ENCODE measurements at regions not wholly inside any gene's neighbourhood (a gene's known extent, or its start where the extent isn't known, plus 50 kb on each side); places are given as distances from the start of the nearest gene placed in this dataset.
"Not testable (repeated sequence)": the region's sequence is repeated elsewhere in the genome, so short reads cannot be mapped to it uniquely, and the experiment has no call there.

DNA sequence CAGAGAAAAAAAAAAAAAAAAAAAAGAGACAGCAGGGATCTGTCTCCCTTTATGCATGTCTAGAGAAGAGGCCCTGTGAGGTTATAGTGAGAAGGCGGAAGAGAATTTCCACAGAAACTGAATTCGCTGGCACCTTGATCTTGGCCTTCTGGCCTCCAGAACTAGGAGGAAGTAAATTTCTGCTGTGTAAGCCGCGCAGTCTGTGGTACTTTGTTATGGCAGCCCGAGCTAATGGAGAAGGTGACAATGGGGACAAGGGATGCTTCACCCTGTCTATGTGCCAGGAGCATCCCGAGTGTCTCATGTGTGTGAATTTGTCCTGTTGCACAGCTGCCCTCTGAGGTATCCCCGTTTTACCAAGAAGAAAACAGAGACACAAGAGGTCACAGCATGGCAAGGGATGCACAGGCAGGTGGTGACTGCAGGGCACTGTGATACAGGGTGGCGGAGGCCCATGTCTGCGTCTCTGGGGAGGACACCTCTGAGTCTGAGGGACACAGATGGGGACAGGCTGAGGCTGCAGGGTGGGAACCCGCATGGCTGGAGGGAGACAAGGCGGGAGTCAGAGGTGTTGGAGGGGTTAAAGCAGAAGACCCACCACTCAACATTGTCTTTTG lies 100.3 kb downstream of the CRLF3 start:
- H3K27me3 Mint-ChIP-seq; DNase-seq; H3K9ac ChIP-seq (ENCODE audit: low read length); H3K9me3 Mint-ChIP-seq (ENCODE audit: insufficient read depth); H3K4me3 Mint-ChIP-seq; H4K20me1 ChIP-seq (ENCODE audit: control insufficient read depth, insufficient read depth, low read length, poor library complexity, severe bottlenecking); H3K36me3 ChIP-seq (replicated peaks in 1 of 2; ENCODE audit: control extremely low read depth in 1 of 2, control insufficient read depth in 1 of 2, extremely low read depth in 1 of 2, insufficient read depth in 2 of 2, low read length in 1 of 2); H2AFZ ChIP-seq (ENCODE audit: insufficient read depth, low read depth, low read length, poor library complexity, severe bottlenecking); ATAC-seq (ENCODE audit: low read depth); intact Hi-C loops (cut with micrococcal nuclease); POLR2A ChIA-PET; H3K27ac ChIP-seq (ENCODE audit: low read length in 2 of 2); H3K4me2 ChIP-seq (replicated peaks; ENCODE audit: low read depth, low read length, poor library complexity, severe bottlenecking); H3K27me3 ChIP-seq (replicated peaks in 1 of 4; ENCODE audit: control extremely low read depth in 1 of 4, control insufficient read depth in 3 of 4, insufficient read depth in 4 of 4, low read length in 3 of 4); H3K4me3 ChIP-seq (ENCODE audit: control extremely low read depth in 1 of 5, extremely low read depth in 1 of 5, insufficient read depth in 1 of 5, low read depth in 2 of 5, low read length in 4 of 5); H3K9me3 ChIP-seq (ENCODE audit: control extremely low read depth in 1 of 3, control insufficient read depth in 2 of 3, insufficient read depth in 1 of 3, low read length in 2 of 3); H3K79me2 ChIP-seq (ENCODE audit: control insufficient read depth, insufficient read depth, low read length); H3K27ac Mint-ChIP-seq: not testable (repeated sequence)
- CTCF ChIA-PET, result interaction anchor here (1.1 kb wide), 1 partner anchor 10 kb away, joined by 3 read pairs; no protein-coding TSS in a partner anchor
- H3K4me1 Mint-ChIP-seq, result peaks cover 11% of the 10 kb centered on the region
- WGBS (ENCODE audit: insufficient coverage), result 56% methylated on average over 9 of the region's 11 CpGs
- peaks cover 4 to 14% of the 10 kb centered on the region in 2 donors for H3K4me1 ChIP-seq (ENCODE audit: control insufficient read depth in 2 of 2, insufficient read depth in 2 of 2, low read length in 2 of 2)

DNA sequence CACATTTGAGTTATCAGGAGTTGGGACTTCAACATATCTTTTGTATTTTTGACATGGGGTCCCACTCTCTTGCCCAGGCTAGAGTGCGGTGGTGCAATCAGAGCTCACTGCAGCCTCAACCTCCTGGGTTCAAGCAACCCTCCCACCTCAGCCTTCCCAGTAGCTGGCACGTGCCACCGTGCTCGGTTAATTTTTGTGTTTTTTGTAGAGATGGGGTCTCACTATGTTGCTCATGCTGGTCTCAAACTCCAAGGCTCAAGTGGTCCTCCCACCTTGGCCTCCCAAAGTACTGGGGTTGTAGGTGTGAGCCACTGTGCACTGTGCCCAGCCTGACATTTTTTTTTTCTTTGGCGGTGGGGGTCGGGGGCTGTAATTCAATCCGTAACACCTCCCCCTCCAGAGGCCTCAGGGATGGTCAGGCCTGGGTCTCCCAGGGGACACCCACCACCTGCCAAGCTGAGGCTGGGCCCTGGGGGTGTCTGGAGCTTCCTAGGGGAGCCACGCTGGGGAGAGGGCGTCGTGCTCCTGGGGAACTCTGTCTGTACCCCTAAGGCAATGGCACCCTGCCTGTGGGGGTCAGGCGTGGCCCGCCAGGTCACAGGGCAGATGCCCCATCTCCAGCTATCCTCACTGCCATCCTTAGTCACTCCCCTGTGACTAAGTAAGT lies 102.2 kb downstream of the CRLF3 start:
- not testable (repeated sequence) for ATAC-seq (ENCODE audit: low read depth)

GRCh38 chr17:30720971-30721370 lies 103.5 kb downstream of the CRLF3 start:
- H3K4me3 Mint-ChIP-seq; H3K9me3 ChIP-seq (ENCODE audit: control extremely low read depth in 1 of 3, control insufficient read depth in 2 of 3, insufficient read depth in 1 of 3, low read length in 2 of 3); ATAC-seq (ENCODE audit: low read depth); H3K27me3 Mint-ChIP-seq; H3K79me2 ChIP-seq (ENCODE audit: control insufficient read depth, insufficient read depth, low read length); H3K27ac ChIP-seq (ENCODE audit: low read length in 2 of 2); CTCF ChIA-PET; H3K9ac ChIP-seq (ENCODE audit: low read length); H3K4me3 ChIP-seq (ENCODE audit: control extremely low read depth in 1 of 5, extremely low read depth in 1 of 5, insufficient read depth in 1 of 5, low read depth in 2 of 5, low read length in 4 of 5); H3K36me3 ChIP-seq (replicated peaks in 1 of 2; ENCODE audit: control extremely low read depth in 1 of 2, control insufficient read depth in 1 of 2, extremely low read depth in 1 of 2, insufficient read depth in 2 of 2, low read length in 1 of 2); H2AFZ ChIP-seq (ENCODE audit: insufficient read depth, low read depth, low read length, poor library complexity, severe bottlenecking); H3K4me1 Mint-ChIP-seq; H4K20me1 ChIP-seq (ENCODE audit: control insufficient read depth, insufficient read depth, low read length, poor library complexity, severe bottlenecking); intact Hi-C loops (cut with micrococcal nuclease); H3K4me2 ChIP-seq (replicated peaks; ENCODE audit: low read depth, low read length, poor library complexity, severe bottlenecking); H3K9me3 Mint-ChIP-seq (ENCODE audit: insufficient read depth); H3K27me3 ChIP-seq (replicated peaks in 1 of 4; ENCODE audit: control extremely low read depth in 1 of 4, control insufficient read depth in 3 of 4, insufficient read depth in 4 of 4, low read length in 3 of 4); DNase-seq; H3K4me1 ChIP-seq (ENCODE audit: control insufficient read depth in 2 of 2, insufficient read depth in 2 of 2, low read length in 2 of 2); H3K27ac Mint-ChIP-seq: not testable (repeated sequence)
- POLR2A ChIA-PET, result interaction anchor here (0.6 to 0.7 kb wide), 2 partner anchors 250 to 1182 kb away, joined by 3 to 8 read pairs; no protein-coding TSS in a partner anchor
- 83% methylated on average over 3 of the region's 5 CpGs for WGBS (ENCODE audit: insufficient coverage)

More for the DNA sequence above, 102.2 kb downstream of the CRLF3 start:
- H3K9ac ChIP-seq (ENCODE audit: low read length); H3K9me3 ChIP-seq (ENCODE audit: control extremely low read depth in 1 of 3, control insufficient read depth in 2 of 3, insufficient read depth in 1 of 3, low read length in 2 of 3); H3K4me1 Mint-ChIP-seq; H2AFZ ChIP-seq (ENCODE audit: insufficient read depth, low read depth, low read length, poor library complexity, severe bottlenecking); H3K9me3 Mint-ChIP-seq (ENCODE audit: insufficient read depth); H3K27ac Mint-ChIP-seq; H3K27ac ChIP-seq (ENCODE audit: low read length in 2 of 2); H3K36me3 ChIP-seq (replicated peaks in 1 of 2; ENCODE audit: control extremely low read depth in 1 of 2, control insufficient read depth in 1 of 2, extremely low read depth in 1 of 2, insufficient read depth in 2 of 2, low read length in 1 of 2); H3K27me3 ChIP-seq (replicated peaks in 1 of 4; ENCODE audit: control extremely low read depth in 1 of 4, control insufficient read depth in 3 of 4, insufficient read depth in 4 of 4, low read length in 3 of 4); CTCF ChIA-PET; H3K27me3 Mint-ChIP-seq; H3K4me1 ChIP-seq (ENCODE audit: control insufficient read depth in 2 of 2, insufficient read depth in 2 of 2, low read length in 2 of 2); DNase-seq; H3K4me3 Mint-ChIP-seq; intact Hi-C loops (cut with micrococcal nuclease); H3K79me2 ChIP-seq (ENCODE audit: control insufficient read depth, insufficient read depth, low read length); POLR2A ChIA-PET; H3K4me3 ChIP-seq (ENCODE audit: control extremely low read depth in 1 of 5, extremely low read depth in 1 of 5, insufficient read depth in 1 of 5, low read depth in 2 of 5, low read length in 4 of 5); H3K4me2 ChIP-seq (replicated peaks; ENCODE audit: low read depth, low read length, poor library complexity, severe bottlenecking); H4K20me1 ChIP-seq (ENCODE audit: control insufficient read depth, insufficient read depth, low read length, poor library complexity, severe bottlenecking): not testable (repeated sequence)
- 87% methylated on average over 8 of the region's 12 CpGs for WGBS (ENCODE audit: insufficient coverage)
